Sigmoid colon (tissue), 6 donors: ENCODE measurements at regions not wholly inside any gene's neighbourhood (a gene's known extent, or its start where the extent isn't known, plus 50 kb on each side); places are given as distances from the start of the nearest gene placed in this dataset.
A peak's percentile ranks its signal among the peaks of the same experiment; 100 is the strongest.

ENCODE experiments used
- DNase-seq: peaks from one replicate; pipeline ENCODE4 v3.0.0-alpha.2; 2019
- H3K27ac ChIP-seq, 4 donors: fragments of 200-600 bp; sonication (generic); one replicate each; pipeline ENCODE4 v1.5.1; 2016 to 2019; ENCODE audit warnings: mild to moderate bottlenecking in 1 of 4
- H3K27me3 ChIP-seq, 3 donors: fragments of 200-600 bp; sonication (generic); one replicate each; pipeline ENCODE4 v1.5.1; 2019; ENCODE audit warnings: mild to moderate bottlenecking in 1 of 3
- H3K36me3 ChIP-seq, 4 donors: fragments of 200-600 bp; sonication (generic); one replicate each; pipeline ENCODE4 v1.5.1; 2016 to 2019
- H3K4me1 ChIP-seq, 4 donors: fragments of 200-600 bp; sonication (generic); one replicate each; pipeline ENCODE4 v1.5.1; 2017 to 2019
- H3K4me3 ChIP-seq, 4 donors: fragments of 200-600 bp; sonication (generic); one replicate each; pipeline ENCODE4 v1.5.1; 2017 to 2019; ENCODE audit warnings: mild to moderate bottlenecking in 2 of 4, moderate library complexity in 1 of 4
- H3K9me3 ChIP-seq, 4 donors: fragments of 200-600 bp in 3 of 4; sonication (generic) in 3 of 4; one replicate each; pipeline versions ENCODE4 v1.5.1 to v1.6.1; 2013 to 2019
- EP300 ChIP-seq, 4 donors: sonication (generic); formaldehyde crosslinking; IDR thresholded peaks; one replicate each; pipeline ENCODE4 v1.6.1; 2017; ENCODE audit warnings: antibody characterized with exemption in 4 of 4
- POLR2A ChIP-seq, 2 donors: fragments of 450-650 bp; IDR thresholded peaks; one replicate each; pipeline ENCODE4 v1.6.1; 2016; ENCODE audit warnings: antibody characterized with exemption in 2 of 2, mild to moderate bottlenecking in 2 of 2, moderate library complexity in 2 of 2
- POLR2AphosphoS5 ChIP-seq, 4 donors: sonication (generic); formaldehyde crosslinking; IDR thresholded peaks; one replicate each; pipeline ENCODE4 v1.6.1; 2017; ENCODE audit warnings: antibody characterized with exemption in 4 of 4
- WGBS, 2 donors: extraction: QIAGEN DNeasy Blood & Tissue Kit; methylation state at CpG; one replicate each; pipeline ENCODE4 v1.1.7; 2013; 5-methylcytosine and 5-hydroxymethylcytosine counted together
- intact Hi-C: fragments of 100-400 bp; cut with DNase I; formaldehyde crosslinking; loops from one replicate; pipeline ENCODE4 v1.15.1; 2023
- TF ChIP-seq, protein P1 (sequence below), 4 experiments: fragments of 450-650 bp in 3 of 4; fragments of 200-600 bp in 1 of 4; IDR thresholded peaks; one replicate each; pipeline ENCODE4 v1.5.1; 2016 to 2019; ENCODE audit warnings: antibody characterized with exemption in 4 of 4, mild to moderate bottlenecking in 3 of 4, moderate library complexity in 2 of 4
- donor health status: healthy with polysubstance abuse.
- donor health status: healthy.

DNA sequence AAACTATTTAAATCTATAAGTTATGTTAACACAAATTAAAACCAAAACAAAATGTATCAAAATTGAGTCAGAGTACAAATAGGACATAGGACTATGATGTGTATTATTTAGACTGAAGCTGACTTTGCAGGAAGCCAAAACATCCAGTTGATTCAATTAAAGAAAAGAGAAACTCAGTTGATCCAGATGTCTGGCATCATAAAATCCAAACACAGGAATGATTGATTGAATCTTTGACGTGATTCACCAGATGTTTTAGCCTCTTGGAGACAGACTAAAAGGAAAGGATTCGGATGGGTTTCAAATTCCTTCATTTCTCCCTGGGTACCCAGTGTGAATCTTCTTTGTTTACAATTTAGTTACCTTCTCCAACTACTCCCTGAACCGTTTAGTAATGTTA is 272.9 kb downstream of the IRS1 start:
- TF ChIP-seq POLR2A (IDR thresholded peaks at IDR 0.05) (no peak), POLR2AphosphoS5 (IDR thresholded peaks at IDR 0.05) (no peak), EP300 (IDR thresholded peaks at IDR 0.05) (no peak)
- TF ChIP-seq, protein P1, sequence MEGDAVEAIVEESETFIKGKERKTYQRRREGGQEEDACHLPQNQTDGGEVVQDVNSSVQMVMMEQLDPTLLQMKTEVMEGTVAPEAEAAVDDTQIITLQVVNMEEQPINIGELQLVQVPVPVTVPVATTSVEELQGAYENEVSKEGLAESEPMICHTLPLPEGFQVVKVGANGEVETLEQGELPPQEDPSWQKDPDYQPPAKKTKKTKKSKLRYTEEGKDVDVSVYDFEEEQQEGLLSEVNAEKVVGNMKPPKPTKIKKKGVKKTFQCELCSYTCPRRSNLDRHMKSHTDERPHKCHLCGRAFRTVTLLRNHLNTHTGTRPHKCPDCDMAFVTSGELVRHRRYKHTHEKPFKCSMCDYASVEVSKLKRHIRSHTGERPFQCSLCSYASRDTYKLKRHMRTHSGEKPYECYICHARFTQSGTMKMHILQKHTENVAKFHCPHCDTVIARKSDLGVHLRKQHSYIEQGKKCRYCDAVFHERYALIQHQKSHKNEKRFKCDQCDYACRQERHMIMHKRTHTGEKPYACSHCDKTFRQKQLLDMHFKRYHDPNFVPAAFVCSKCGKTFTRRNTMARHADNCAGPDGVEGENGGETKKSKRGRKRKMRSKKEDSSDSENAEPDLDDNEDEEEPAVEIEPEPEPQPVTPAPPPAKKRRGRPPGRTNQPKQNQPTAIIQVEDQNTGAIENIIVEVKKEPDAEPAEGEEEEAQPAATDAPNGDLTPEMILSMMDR (IDR thresholded peaks at IDR 0.05), result no peak
- Histone ChIP-seq H3K27me3 (no peaks in the 10 kb centered on the region), H3K4me1 (no peaks in the 10 kb centered on the region), H3K4me3 (no peak overlapping the region), H3K27ac (no peak overlapping the region), H3K36me3 (no peaks in the 10 kb centered on the region), H3K9me3 (no peaks in the 10 kb centered on the region)
- intact Hi-C loops, result no loop called here
- WGBS, 2 donors, result 63% methylated on average over 3 of the region's 3 CpGs
- no peak for DNase-seq

DNA sequence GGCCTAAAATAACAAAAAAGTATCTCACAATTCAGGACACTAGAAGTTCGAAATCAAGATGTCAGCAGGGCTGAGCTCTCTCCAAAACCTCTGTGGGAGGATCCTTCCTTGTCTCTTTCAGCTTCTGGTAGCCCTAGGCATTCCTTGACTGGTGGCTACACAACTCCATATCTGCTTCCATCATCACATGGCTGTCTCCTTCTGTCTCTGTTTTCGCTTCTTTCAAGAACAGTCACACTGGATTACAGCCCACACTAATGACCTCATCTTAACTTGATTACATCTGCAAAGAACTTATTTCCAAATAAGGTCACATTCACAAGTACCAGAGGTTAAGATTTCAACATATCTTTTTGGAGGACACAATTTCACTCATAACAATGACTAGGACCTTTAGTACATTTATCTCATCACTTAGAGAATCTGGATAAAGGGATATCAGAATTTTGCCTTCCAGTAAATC is 275.2 kb downstream of the IRS1 start:
- intact Hi-C loops, result no loop called here
- no peaks in the 10 kb centered on the region for H3K27me3 ChIP-seq
- H3K4me3 ChIP-seq, result no peak overlapping the region
- TF ChIP-seq POLR2AphosphoS5 (IDR thresholded peaks at IDR 0.05), result peak in 3 of 4 donors; percentile 30 to 44 (median 39)
- TF ChIP-seq EP300 (IDR thresholded peaks at IDR 0.05), result peak in 1 of 4 donors; percentile 11
- TF ChIP-seq POLR2A (IDR thresholded peaks at IDR 0.05), result no peak
- TF ChIP-seq, protein P1 (IDR thresholded peaks at IDR 0.05), result no peak
- WGBS, 2 donors, result 80 to 88% methylated on average over 2 of the region's 2 CpGs
- no peaks in the 10 kb centered on the region for H3K4me1 ChIP-seq
- H3K9me3 ChIP-seq, result peaks cover 0 to 4% (median 0%) of the 10 kb centered on the region in 4 donors
- H3K27ac ChIP-seq, result peak overlapping the region in 2 of 4 donors; percentile 23 to 32
- DNase-seq, result no peak
- no peaks in the 10 kb centered on the region for H3K36me3 ChIP-seq

DNA sequence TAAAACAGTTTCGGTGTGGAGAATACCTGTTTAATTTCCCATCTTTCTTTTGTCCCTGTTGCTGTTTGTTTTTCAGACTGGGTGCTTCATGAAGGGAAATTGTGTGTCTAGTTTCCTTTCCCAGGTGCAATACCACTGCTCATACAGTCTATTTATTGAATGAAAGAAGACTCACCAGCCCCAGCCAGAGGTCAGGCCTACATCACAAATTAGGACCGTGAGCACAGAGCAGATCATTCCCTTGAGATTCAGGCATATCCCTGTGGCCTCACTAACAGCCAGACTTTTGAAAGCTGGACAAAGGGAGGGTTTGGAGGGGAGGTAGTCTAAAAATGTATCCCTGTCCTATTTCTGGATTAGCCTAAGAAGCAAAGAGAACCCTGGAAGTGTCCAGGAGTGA is 278.9 kb downstream of the IRS1 start:
- Histone ChIP-seq H3K4me3 (no peak overlapping the region), H3K9me3 (peaks cover 0 to 4% (median 0%) of the 10 kb centered on the region in 4 donors)
- intact Hi-C loops, result no loop called here

DNA sequence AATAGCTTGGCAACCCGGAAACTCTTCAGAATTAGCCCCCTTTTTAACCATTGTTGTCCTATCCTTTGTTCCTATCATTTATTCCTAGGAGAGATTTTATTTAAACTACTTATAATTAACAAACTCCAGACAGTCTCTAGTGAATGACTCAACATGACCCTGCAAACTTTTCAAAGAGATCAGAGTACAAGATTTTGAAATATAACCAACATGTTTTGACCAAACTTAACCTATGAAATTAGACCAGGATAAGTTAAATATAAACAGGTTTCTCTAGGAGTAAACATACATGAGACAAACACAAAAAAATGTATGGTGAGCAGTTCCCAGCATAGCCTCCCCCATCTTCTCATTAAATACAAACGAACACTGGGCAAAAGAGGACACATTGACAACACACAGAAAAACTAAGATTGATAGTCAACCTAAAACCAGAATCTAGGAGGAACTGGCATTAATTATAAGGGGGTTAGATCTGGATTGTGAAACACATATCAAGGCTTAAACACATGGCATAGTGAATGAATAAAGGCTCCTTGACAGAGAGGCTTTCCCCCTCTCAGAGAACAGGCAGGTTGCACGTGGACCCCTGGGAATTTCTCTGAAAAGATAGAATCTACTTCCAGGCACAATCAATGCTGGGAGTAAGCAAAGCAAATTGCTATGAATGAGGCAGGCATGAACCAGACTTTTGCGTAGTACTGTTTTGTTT is 284.1 kb downstream of the IRS1 start:
- TF ChIP-seq POLR2A (IDR thresholded peaks at IDR 0.05), result no peak
- TF ChIP-seq, protein P1 (IDR thresholded peaks at IDR 0.05), result no peak
- TF ChIP-seq POLR2AphosphoS5 (IDR thresholded peaks at IDR 0.05), result no peak
- TF ChIP-seq EP300 (IDR thresholded peaks at IDR 0.05), result no peak
- peaks cover 0 to 13% (median 6%) of the 10 kb centered on the region in 4 donors for H3K4me1 ChIP-seq
- DNase-seq, result no peak
- intact Hi-C loops, result no loop called here
- no peaks in the 10 kb centered on the region for H3K27me3 ChIP-seq
- H3K4me3 ChIP-seq, result no peak overlapping the region
- H3K27ac ChIP-seq, result no peak overlapping the region
- H3K36me3 ChIP-seq, result no peaks in the 10 kb centered on the region
- H3K9me3 ChIP-seq, result no peaks in the 10 kb centered on the region
- 80 to 85% methylated on average over 4 of the region's 4 CpGs for WGBS, 2 donors

More for the DNA sequence above, 278.9 kb downstream of the IRS1 start:
- TF ChIP-seq EP300 (IDR thresholded peaks at IDR 0.05), result no peak
- TF ChIP-seq POLR2AphosphoS5 (IDR thresholded peaks at IDR 0.05), result no peak
- no peak for TF ChIP-seq POLR2A (IDR thresholded peaks at IDR 0.05)
- TF ChIP-seq, protein P1 (IDR thresholded peaks at IDR 0.05), result no peak
- no peaks in the 10 kb centered on the region for H3K27me3 ChIP-seq
- H3K36me3 ChIP-seq, result no peaks in the 10 kb centered on the region
- no peak overlapping the region for H3K27ac ChIP-seq
- no peak for DNase-seq
- WGBS, 2 donors, result 89 to 94% methylated on average over 2 of the region's 2 CpGs
- peaks cover 0 to under 1% (median 0%) of the 10 kb centered on the region in 4 donors for H3K4me1 ChIP-seq
